T-helper 2 cell (primary cell): ENCODE measurements at regions not wholly inside any gene's neighbourhood (a gene's known extent, or its start where the extent isn't known, plus 50 kb on each side); places are given as distances from the start of the nearest gene placed in this dataset.

Experiments
- DNase-seq, 5 experiments: peaks; one replicate each; pipeline versions ENCODE4 v3.0.0 to v3.0.0-alpha.2; 2012 to 2022

DNA sequence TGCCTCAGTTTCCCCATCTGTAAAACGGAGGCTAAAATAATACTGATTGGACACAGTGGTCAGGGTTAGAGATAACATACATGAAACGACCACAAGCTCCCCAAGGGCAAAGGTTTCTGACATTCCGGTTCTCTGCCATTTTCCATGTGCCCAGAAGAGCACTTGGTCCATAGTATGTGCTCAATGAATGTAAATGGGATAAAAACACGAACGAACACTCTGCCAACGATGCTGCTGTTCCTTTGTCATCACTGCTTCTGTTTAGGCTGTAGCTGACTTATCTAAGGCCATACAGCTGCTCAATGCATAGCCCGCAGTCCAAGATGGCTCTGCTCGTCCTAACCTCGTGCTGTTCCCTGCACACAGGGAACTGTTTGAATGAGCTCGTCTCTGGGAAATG is 102.0 kb downstream of the RMI2 start:
- DNase-seq = no peak

DNA sequence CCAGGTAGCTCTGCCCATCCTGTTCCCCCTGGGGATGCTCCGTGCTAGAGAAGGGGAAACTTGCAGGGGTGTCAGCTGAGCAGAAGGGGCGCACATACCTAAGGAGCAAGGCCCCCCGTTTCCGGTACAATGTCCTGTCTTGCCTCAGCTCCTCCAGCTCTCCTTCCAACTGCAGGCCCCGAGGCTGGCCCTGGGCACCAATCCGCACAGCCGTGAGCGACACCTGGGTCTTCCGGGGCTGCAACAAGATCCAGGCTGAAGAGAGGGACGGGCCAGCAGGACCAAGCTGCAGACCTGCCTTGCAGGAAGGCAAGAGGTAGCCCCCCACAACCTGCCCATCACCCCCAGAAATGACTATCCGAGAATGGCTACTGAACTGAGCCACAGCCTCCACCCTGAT is 102.6 kb downstream of the RMI2 start:
- DNase-seq = no peak

DNA sequence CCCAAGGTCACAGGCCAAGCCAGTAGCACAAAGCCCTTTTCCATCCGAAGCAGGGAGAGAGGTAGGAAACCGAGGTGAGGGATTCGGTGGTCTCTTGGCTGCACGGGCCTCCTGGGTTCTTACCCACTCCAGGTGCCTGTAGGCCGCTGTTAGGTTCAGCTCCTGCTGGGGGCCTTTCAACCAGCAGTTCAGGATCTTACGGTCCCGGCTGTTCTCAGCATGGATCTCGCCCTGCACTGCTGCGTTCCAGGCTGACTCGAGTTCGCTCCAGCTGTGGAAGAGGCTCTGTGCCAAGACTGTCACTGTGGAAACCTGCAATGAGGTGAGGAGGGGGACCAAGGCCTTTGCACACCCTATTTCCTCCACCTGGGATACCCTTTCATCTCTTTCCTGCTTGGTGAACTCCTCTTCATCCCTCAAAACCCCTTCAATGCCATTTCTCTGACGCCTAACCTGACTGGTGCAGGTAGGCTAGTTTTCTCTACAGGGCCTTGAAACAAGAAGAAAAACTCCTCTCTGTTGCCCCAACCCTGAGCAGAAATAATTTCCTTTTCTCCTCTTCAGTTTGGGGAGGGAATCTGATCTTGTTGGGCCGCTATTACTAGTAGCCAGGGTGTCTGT is 103.6 kb downstream of the RMI2 start:
- DNase-seq = no peak

DNA sequence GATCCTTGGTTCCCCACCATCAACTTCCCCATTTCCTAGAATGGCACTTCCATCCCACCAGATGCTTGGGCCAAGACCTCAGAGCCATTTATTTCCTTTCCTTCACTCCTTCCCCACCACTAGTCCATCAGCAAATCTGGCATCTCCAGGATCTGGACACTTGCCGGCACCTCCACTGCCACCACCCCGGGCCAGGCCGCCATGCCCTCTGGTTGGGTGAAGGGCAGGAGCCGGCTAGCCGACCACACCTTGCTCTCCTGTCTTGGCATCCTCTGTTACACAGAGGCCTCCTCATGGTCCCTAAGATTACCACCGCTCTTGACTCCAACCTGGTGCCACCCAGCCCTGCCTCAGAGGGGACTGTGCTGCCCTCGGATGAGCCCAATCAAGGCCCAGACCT is 104.5 kb downstream of the RMI2 start:
- DNase-seq = no peak

- no peak for DNase-seq
Measured at GRCh38 chr16:11450136-11450535, 104.9 kb downstream of the RMI2 start.

DNA sequence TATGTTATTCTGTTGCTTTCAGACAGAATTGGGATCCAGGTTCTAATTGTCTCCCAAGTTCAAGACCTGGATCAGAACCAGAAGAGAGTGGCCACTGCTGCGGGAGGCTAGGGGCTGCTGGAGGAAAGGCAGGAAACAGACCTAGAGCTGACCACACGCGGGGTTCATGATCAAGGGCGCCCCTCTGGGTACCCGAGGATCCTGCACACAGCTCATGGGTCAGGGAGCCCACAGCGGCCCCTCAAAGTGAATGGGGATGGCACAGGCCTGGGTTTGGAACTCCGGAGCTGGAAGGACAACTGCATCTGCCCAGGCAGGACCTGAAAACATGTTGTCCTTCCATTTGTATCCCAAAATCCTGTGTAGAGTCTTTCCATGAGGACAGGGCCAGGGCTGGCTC is 107.0 kb downstream of the RMI2 start:
- DNase-seq = no peak

GRCh38 chr16:11452746-11453389 is 107.6 kb downstream of the RMI2 start:
- no peak for DNase-seq

- DNase-seq = no peak
Measured at GRCh38 chr16:11456741-11457140, 111.5 kb downstream of the RMI2 start.

GRCh38 chr16:11459722-11460121 is 114.5 kb downstream of the RMI2 start:
- DNase-seq = no peak

GRCh38 chr16:11460820-11461594 is 115.7 kb downstream of the RMI2 start:
- no peak for DNase-seq

- DNase-seq = no peak
Measured at GRCh38 chr16:11461595-11461990, 116.3 kb downstream of the RMI2 start.

DNA sequence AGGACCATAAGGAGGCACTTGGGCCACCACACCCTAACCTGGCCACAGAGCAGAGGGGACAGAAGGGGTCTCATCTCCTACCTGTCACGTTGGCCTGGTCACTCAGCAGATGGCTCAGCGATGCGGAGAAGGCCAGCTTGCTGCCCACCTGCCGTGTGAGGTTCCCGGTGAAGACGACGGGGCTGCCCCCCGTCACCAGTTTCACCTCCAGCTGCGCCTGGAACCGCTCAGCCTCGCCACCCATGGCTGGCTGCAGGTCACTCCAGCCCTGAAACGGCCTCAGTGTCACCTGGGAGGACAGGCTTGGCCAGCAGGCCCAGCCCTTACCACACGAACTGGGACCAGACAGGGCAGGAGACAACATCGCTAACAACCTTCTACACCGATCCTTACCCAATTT is 116.8 kb downstream of the RMI2 start:
- DNase-seq = no peak

DNA sequence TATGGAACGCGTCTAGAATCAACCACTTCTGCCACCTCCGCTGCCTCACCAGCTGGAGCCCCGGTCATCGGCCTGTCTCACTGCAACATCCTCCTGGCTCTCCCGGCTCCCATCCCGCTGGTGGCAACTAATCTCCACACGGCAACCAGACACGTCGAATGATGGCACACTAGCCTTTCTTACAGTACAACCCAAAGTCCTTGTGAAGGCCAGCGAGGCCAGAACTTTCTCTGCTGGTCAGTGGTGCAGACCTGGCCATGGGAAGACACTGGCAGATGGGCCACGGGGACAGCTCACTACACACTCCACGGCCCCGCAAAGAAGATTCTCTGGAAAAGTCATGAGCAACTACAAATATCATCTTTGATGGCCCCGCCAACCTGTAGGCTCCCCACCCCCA is 117.6 kb downstream of the RMI2 start:
- no peak for DNase-seq

GRCh38 chr16:11464241-11464640 is 119.0 kb downstream of the RMI2 start:
- no peak for DNase-seq

GRCh38 chr16:11465675-11466074 is 120.4 kb downstream of the RMI2 start:
- DNase-seq = no peak

DNA sequence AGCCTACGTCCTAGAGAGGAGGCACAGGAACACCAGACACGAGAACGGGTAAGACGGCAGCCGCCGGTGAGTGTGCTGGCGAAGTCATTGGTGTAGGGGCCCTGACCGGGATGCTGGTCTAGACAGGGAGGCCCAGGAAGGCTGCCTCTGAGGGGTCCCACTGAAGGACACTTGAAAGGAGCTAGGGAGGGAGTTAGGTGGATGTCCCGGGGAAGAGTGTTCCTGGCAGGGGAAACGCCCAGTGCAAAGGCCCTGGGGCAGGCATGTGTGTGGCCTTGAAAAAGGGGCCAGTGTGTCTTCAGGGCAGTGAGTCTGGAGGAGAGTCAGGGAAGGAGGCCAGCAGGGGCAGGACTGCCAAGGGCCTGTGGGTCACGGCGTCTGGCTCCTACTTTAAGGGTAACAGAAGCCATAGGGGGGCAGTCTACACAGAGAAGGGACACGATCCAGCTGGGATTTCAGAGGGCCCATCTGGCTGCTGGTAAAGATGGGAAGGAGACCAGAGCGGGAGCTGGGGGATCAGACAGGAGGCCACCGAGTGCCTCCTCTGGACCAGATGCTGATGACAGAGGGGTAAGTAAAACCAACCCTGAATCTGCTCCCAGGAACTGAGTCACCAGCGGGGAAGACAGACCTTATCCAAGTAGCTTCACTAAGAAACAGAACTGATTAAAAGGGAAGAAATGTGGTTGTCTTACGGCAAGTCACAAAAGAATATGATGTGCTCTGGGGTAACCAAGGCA is 115.9 kb downstream of the LITAF start:
- no peak for DNase-seq

- no peak for DNase-seq
Measured at GRCh38 chr16:11471548-11471947, 115.2 kb downstream of the LITAF start.

DNA sequence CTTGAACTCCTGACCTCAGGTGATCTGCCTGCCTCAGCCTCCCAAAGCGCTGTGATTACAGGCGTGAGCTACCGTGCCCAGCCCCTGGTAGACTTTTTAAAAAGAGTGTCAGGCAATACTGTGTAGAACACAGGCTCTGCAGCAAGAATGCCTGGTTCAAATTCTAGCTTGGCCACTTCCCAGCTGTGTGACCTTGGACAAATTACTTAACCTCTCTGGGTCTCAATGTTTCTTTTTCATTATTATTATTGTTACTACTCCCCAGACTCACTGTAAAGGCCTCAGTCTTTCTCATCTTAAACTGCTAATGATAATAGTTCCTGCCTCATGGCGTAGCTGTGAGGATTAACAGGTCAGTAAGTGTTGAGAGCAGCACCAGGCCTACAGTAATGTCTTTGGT is 114.3 kb downstream of the LITAF start:
- DNase-seq = no peak

GRCh38 chr16:11472851-11473250 is 113.9 kb downstream of the LITAF start:
- DNase-seq = no peak

DNA sequence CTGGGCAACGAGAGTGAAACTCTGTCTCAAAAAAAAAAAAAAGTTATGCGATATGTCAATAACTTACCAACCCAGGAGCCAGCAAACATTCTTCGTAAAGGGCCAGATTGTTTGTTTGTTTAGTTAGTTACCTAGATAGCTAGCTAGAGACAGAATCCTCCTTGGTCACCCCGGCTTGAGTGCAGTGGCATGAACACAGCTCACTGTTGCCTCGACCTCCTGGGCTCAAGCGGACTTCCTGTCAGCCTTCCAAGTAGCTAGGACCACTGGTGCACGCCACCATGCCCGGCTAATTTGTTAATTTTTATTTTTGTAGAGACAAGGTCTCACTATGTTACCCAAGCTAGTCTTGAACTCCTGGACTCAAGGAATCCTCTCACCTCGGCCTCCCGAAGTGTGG is 113.0 kb downstream of the LITAF start:
- no peak for DNase-seq

DNA sequence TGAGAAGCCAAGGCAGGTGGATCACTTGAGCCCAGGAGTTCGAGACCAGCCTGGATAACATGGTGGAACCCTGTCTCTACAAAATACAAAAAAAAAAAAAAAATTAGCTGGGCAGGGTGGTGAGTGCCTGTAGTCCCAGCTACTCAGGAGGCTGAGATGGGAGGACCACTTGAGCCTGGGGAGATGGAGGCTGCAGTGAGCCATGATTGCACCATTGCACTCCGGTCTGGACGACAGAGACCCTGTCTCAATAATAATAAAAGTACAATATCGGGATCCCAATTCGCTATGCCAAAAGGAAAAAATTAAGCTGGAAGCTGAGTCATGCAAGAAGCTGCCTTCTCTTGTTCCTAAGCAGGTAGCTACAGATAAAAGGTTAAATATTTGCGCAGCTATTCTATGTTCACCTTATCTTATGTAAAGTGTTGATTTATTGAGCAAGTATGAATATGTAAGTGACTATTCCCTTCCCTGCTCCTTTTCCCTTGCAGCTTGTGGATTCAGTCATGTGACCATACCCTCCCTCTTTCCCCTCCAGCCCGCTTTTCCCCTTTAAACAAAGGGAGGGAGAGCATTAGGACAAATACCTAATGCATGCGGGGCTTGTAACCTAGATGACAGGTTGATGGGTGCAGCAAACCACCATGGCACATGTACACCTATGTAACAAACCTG is 112.0 kb downstream of the LITAF start:
- DNase-seq = no peak

DNA sequence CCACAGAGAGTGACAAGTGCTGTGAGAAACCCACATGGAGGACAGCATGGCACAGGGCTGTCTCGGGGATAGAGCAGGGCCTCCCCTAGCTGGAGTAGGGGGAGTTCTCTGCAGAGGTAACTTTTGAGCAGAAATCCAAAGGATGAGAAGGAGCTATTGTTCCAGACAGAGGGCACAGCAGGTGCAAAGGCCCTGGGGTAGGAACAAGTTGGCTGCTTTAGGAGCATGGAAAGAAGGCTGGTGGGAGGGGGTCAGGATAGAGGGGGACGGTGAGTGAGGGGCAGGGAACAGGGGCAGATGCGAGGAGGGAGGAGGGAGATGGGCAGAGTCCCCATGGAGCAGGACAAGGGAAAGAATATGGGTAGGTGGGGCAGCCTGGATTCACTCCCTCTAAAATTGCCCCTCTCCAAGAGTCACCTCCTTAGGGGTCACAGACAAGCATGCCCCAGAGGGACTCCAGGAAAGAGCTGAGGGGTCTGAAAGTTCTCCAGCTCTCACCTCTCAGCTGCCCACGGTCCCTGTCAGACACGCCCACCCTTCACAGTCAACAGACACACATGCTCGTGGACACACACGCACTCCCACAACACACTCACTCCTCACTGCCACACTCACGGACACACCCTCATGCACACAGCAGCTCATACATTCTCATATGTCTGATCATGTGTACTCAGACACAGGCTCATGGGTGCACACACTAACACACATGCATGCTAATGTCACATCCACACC is 110.7 kb downstream of the LITAF start:
- DNase-seq = no peak
